NCI-H1694 (cell line): ENCODE measurements at regions not wholly inside any gene's neighbourhood (a gene's known extent, or its start where the extent isn't known, plus 50 kb on each side); places are given as distances from the start of the nearest gene placed in this dataset.

ENCODE experiments used
- DNase-seq: peaks from one replicate; lab custom pipeline; 2025; lab: John Stamatoyannopoulos, UW

GRCh38 chr2:146037334-146037870, 1517.5 kb upstream of the ZEB2 start:
- DNase-seq = no peak

GRCh38 chr2:146031158-146031557, 1511.2 kb upstream of the ZEB2 start:
- DNase-seq = no peak

DNA sequence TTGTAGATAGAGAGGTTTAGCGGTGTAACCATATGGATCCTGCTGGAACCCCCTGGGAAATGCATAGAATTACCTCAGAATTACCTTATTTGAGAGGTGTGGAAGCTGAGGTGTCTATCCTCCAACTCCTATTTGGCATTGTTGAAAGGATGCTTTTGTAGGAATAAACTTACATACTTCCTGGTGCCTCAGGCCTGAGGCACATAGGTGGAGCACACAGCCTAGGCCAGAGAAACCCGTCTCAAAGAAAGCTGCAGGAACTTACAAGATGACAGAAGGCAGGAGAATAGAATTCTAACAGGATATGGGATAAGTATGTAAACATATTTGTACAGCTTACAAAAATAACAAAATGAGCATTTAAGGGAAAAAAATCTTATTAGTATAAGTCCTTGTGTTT, 1507.2 kb upstream of the ZEB2 start:
- no peak for DNase-seq

- DNase-seq = no peak
Measured at GRCh38 chr2:146025519-146025918, 1505.6 kb upstream of the ZEB2 start.

DNA sequence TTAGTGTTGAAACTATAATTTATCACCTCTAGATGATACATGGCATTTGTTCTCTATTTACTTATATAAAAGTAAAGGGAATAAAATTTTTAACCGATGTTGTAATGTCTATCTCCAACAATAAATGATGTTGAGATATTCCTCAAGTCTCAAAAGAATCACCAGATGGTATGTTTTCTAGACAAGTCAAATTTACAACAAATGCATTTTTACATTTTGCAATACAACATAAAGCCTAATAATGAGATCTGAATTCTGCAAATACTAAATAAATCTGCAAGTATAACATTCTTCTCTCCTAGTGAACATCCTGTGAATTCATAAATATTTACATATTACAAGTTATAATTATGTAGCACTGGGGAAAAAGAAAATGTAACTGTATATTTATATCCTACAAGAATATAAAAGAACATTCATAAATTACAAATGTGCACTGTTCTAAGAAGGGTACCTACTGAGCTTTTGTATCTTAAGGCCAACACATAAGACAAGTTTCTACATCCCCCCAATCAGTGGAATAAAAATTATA, 1504.4 kb upstream of the ZEB2 start:
- no peak for DNase-seq

- no peak for DNase-seq
Measured at GRCh38 chr2:146004462-146004861, 1484.5 kb upstream of the ZEB2 start.

- no peak for DNase-seq
Measured at GRCh38 chr2:146003337-146003736, 1483.4 kb upstream of the ZEB2 start.

DNA sequence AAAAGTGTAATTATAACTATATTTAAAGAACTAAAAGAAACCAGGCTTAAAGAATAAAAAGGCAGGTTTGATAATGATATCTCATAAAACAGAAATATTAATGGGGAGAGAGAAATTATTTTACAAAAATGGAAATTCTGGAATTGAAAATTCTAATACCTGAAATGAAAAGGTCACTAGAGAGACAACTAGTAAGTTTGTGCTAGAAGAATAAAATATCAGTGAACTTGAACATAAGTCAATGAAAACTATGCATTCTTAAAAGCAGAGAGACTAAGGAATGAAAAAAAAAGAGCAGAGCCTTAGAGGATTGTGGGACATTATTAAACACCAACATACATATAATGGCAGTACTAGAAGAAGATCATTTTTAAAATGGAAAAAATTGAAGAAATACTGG, 1475.0 kb upstream of the ZEB2 start:
- no peak for DNase-seq

DNA sequence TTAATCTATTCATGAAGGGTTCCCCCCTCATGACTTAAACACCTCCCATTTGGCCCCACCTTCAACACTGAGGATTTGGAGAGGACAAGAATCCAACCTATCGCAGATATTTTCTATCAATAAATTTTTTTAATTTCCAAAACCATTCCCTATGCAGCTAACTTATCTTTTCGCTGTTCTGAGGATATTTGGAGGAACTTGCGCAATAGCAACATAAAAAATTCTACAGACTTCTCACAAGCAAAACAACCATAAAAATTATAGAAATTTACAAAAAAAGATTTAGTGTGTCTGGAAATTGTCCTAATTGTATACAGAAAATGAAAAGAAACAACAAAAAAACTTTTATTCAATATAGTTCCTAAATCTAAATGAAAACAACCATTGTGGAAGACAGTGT, 1472.7 kb upstream of the ZEB2 start:
- no peak for DNase-seq

- no peak for DNase-seq
Measured at GRCh38 chr2:145987793-145988192, 1467.9 kb upstream of the ZEB2 start.

GRCh38 chr2:145985517-145985916, 1465.6 kb upstream of the ZEB2 start:
- DNase-seq = no peak

GRCh38 chr2:145984580-145984979, 1464.7 kb upstream of the ZEB2 start:
- no peak for DNase-seq

DNA sequence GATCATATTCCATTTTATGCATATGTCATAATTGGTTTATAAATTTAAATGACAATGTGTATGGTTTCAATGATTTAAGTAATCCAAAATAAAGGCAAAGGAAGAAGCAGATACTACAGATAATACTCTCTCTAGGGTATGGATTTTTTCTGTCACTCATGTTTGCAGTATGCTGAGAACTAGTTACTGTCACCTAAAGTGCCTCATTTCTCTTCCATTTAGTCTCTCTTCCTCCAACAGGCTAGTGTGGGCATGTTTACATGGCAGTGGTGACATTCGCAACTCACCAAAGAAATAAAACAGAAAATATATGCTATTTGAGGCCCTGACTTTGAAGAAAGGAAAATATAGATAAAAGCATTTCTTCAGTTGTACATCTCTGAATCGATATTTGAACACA, 1460.4 kb upstream of the ZEB2 start:
- DNase-seq = no peak

- DNase-seq = no peak
Measured at GRCh38 chr2:145975406-145975805, 1455.5 kb upstream of the ZEB2 start.

DNA sequence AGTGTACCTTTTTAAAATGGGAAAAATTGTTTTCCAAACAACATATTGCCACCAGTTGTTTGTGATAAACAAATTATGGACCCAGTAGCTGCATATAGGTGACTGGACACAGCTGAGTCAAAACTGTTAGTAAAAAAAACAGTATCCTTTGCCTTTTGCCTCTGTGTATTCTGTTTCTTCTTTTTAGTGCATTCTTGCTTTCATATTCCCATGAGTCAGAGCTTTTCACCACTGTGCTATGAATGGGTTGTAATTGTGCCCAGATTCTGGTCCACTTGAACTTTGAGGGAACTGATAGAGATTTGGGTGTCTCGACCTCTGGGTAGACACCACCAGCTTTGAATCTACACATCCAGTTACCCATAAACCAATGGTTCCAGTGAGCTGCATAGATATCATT, 1441.9 kb upstream of the ZEB2 start:
- no peak for DNase-seq

DNA sequence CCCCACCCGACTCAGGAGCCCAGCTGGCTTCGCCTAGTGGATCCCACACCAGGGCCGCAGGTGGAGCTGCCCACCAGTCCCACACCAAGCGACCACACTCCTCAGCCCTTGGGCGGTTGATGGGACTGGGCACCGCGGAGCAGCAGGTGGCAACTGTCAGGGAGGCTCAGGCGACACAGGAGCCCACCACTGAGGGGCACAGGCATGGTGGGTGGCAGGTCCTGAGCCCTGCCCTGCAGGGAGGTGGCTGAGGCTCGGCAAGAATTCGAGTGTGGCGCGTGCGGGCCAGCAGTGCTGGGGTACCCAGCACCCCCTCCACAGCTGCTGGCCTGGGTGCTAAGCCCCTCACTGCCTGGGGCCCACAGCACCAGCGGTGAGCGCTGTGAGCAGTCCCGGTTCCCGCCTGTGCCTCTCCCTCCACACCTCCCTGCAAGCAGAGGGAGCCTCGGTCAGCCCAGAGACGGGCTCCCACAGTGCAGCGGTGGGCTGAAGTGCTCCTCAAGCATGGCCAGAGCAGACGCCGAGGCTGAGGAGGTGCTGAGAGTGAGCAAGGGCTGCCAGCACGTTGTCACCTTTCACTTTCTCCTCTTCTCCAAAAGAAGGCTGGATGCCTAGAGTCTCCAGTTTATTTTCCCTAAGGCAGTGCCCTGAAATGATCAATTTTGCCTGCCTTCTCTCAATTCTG, 1440.7 kb upstream of the ZEB2 start:
- no peak for DNase-seq

DNA sequence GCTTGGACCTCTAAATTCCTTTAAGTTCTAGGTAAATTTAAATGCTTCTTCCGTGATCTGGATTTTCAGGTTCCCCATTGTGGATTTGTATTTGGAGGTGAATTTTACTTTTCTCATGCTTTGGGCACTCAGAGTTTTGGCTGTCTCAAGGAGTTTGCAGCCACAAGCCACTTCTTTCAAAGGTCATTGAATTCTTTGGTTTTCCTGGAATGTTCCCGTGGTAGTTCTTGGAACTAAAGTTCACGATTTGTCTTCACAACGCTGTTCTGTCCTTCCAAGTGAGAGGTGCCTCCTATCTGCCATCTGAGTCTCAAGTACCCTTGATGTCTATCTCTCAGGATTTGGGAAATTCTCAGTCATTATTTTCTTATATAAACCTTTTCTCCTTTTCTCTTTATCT, 1438.7 kb upstream of the ZEB2 start:
- DNase-seq = no peak

- no peak for DNase-seq
Measured at GRCh38 chr2:145957929-145958328, 1438.0 kb upstream of the ZEB2 start.

- DNase-seq = no peak
Measured at GRCh38 chr2:145939949-145940348, 1420.0 kb upstream of the ZEB2 start.

GRCh38 chr2:145935016-145935415, 1415.1 kb upstream of the ZEB2 start:
- no peak for DNase-seq

DNA sequence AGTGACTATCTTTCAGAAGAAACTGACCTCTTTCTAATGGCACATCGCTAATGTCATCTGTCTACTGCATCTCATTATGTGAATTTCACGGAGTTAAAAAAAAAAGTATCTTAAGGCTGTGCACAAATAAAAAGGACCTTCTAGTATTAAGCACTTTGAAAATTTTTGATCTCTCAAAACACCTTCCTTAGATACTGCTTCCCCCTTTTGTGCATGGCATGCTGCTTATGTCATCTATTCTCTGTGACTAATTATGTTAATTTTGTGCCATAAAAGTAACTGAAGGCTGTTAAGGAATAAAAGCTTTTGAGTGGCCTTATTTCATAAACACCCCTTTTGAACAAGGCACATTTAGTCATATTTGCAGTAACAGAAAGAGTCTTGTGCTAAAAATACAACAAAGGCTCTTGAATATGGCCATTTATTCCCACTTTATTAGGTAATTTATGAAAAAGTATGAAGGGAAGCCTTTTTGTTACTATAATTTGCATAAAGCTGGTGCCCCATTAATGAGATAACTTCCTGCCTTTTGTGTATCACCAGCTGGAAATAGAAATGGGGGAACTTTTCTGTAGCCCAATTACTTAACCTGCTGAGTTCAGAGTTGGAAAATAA, 1412.0 kb upstream of the ZEB2 start:
- DNase-seq = no peak

DNA sequence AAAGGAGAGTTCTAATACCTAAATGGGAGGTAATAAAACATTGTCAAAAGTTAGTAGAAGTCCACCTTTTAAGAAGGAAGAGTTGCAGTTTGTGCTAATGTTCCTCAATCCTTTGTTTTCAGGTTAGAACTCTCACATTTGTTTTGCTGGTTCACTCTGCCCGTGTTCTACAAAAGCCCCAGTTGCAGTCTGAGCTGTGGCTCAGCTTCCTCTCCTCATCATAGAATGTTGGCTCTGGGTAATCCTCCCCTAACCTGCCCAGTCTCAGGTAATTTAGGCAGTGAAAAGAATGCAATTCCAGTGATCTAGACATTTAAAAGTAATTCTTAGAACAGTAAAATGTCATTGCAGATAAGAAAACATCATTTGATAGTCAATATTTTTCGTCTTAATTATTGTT, 1410.4 kb upstream of the ZEB2 start:
- DNase-seq = no peak

GRCh38 chr2:145927131-145927950, 1407.4 kb upstream of the ZEB2 start:
- DNase-seq = no peak
